ENCODE measurements at regions not wholly inside any gene's neighbourhood (a gene's known extent, or its start where the extent isn't known, plus 50 kb on each side); places are given as distances from the start of the nearest gene placed in this dataset.

DNA sequence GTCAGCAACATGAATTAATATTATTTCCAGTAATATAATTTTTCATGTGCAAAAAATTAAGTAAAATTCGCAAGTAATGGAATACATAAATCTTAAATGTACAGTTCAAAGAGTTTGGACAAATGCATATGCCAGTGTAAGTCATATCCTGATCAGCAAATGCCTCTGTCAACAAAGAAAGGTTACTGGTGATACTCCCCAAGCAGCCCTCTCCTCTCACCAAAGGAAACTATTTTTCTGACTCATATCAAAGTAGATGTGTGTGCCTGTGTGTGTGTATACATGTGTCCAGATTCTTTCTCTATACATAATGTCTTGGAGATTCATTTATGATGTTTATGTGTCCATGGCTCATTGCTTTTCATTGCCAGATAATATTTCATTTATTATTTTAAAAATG, 1035.0 kb downstream of the SLC16A7 start:
- WGBS (ENCODE audit: insufficient coverage, low coverage, missing lambda C conversion rate): 0% methylated on average over 1 of the region's 1 CpG
- POLR2A ChIA-PET: no interaction called here
- no peak for TF ChIP-seq C11orf30 (IDR thresholded peaks at IDR 0.05; ENCODE audit: low read depth)
- TF ChIP-seq, protein P1, sequence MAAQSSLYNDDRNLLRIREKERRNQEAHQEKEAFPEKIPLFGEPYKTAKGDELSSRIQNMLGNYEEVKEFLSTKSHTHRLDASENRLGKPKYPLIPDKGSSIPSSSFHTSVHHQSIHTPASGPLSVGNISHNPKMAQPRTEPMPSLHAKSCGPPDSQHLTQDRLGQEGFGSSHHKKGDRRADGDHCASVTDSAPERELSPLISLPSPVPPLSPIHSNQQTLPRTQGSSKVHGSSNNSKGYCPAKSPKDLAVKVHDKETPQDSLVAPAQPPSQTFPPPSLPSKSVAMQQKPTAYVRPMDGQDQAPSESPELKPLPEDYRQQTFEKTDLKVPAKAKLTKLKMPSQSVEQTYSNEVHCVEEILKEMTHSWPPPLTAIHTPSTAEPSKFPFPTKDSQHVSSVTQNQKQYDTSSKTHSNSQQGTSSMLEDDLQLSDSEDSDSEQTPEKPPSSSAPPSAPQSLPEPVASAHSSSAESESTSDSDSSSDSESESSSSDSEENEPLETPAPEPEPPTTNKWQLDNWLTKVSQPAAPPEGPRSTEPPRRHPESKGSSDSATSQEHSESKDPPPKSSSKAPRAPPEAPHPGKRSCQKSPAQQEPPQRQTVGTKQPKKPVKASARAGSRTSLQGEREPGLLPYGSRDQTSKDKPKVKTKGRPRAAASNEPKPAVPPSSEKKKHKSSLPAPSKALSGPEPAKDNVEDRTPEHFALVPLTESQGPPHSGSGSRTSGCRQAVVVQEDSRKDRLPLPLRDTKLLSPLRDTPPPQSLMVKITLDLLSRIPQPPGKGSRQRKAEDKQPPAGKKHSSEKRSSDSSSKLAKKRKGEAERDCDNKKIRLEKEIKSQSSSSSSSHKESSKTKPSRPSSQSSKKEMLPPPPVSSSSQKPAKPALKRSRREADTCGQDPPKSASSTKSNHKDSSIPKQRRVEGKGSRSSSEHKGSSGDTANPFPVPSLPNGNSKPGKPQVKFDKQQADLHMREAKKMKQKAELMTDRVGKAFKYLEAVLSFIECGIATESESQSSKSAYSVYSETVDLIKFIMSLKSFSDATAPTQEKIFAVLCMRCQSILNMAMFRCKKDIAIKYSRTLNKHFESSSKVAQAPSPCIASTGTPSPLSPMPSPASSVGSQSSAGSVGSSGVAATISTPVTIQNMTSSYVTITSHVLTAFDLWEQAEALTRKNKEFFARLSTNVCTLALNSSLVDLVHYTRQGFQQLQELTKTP (IDR thresholded peaks at IDR 0.05; ENCODE audit: low read depth in 1 of 2, partially characterized antibody in 2 of 2): no peak
- TF ChIP-seq, protein P2, sequence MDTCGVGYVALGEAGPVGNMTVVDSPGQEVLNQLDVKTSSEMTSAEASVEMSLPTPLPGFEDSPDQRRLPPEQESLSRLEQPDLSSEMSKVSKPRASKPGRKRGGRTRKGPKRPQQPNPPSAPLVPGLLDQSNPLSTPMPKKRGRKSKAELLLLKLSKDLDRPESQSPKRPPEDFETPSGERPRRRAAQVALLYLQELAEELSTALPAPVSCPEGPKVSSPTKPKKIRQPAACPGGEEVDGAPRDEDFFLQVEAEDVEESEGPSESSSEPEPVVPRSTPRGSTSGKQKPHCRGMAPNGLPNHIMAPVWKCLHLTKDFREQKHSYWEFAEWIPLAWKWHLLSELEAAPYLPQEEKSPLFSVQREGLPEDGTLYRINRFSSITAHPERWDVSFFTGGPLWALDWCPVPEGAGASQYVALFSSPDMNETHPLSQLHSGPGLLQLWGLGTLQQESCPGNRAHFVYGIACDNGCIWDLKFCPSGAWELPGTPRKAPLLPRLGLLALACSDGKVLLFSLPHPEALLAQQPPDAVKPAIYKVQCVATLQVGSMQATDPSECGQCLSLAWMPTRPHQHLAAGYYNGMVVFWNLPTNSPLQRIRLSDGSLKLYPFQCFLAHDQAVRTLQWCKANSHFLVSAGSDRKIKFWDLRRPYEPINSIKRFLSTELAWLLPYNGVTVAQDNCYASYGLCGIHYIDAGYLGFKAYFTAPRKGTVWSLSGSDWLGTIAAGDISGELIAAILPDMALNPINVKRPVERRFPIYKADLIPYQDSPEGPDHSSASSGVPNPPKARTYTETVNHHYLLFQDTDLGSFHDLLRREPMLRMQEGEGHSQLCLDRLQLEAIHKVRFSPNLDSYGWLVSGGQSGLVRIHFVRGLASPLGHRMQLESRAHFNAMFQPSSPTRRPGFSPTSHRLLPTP (IDR thresholded peaks at IDR 0.05; ENCODE audit: borderline replicate concordance, extremely low read depth, insufficient read length): no peak
- no peak for TF ChIP-seq ZNF696 (CRISPR knock-in tag; conservative IDR thresholded peaks at IDR 0.05)
- TF ChIP-seq, protein P3, sequence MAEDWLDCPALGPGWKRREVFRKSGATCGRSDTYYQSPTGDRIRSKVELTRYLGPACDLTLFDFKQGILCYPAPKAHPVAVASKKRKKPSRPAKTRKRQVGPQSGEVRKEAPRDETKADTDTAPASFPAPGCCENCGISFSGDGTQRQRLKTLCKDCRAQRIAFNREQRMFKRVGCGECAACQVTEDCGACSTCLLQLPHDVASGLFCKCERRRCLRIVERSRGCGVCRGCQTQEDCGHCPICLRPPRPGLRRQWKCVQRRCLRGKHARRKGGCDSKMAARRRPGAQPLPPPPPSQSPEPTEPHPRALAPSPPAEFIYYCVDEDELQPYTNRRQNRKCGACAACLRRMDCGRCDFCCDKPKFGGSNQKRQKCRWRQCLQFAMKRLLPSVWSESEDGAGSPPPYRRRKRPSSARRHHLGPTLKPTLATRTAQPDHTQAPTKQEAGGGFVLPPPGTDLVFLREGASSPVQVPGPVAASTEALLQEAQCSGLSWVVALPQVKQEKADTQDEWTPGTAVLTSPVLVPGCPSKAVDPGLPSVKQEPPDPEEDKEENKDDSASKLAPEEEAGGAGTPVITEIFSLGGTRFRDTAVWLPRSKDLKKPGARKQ (CRISPR knock-in tag; IDR thresholded peaks at IDR 0.05): no peak
- TF ChIP-seq ZNF695 (CRISPR knock-in tag; IDR thresholded peaks at IDR 0.05): no peak
- TF ChIP-seq, protein P4, sequence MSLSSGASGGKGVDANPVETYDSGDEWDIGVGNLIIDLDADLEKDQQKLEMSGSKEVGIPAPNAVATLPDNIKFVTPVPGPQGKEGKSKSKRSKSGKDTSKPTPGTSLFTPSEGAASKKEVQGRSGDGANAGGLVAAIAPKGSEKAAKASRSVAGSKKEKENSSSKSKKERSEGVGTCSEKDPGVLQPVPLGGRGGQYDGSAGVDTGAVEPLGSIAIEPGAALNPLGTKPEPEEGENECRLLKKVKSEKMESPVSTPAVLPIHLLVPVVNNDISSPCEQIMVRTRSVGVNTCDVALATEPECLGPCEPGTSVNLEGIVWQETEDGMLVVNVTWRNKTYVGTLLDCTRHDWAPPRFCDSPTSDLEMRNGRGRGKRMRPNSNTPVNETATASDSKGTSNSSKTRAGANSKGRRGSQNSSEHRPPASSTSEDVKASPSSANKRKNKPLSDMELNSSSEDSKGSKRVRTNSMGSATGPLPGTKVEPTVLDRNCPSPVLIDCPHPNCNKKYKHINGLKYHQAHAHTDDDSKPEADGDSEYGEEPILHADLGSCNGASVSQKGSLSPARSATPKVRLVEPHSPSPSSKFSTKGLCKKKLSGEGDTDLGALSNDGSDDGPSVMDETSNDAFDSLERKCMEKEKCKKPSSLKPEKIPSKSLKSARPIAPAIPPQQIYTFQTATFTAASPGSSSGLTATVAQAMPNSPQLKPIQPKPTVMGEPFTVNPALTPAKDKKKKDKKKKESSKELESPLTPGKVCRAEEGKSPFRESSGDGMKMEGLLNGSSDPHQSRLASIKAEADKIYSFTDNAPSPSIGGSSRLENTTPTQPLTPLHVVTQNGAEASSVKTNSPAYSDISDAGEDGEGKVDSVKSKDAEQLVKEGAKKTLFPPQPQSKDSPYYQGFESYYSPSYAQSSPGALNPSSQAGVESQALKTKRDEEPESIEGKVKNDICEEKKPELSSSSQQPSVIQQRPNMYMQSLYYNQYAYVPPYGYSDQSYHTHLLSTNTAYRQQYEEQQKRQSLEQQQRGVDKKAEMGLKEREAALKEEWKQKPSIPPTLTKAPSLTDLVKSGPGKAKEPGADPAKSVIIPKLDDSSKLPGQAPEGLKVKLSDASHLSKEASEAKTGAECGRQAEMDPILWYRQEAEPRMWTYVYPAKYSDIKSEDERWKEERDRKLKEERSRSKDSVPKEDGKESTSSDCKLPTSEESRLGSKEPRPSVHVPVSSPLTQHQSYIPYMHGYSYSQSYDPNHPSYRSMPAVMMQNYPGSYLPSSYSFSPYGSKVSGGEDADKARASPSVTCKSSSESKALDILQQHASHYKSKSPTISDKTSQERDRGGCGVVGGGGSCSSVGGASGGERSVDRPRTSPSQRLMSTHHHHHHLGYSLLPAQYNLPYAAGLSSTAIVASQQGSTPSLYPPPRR (CRISPR knock-in tag; IDR thresholded peaks at IDR 0.05; ENCODE audit: borderline replicate concordance): no peak
- no peak for TF ChIP-seq BDP1 (IDR thresholded peaks at IDR 0.05; ENCODE audit: insufficient read depth, insufficient read length)

More for the DNA sequence above, 1035.0 kb downstream of the SLC16A7 start:
- in situ Hi-C loops (cut with MboI): no loop called here
- no peak overlapping the region for H3K27ac ChIP-seq (ENCODE audit: extremely low read depth, low read depth, low read length)
- H3K4me2 ChIP-seq (ENCODE audit: insufficient read depth, low read length): no peak overlapping the region
- FAIRE-seq (no peak), DNase-seq (ENCODE audit: extremely low read depth in 1 of 4, low spot score in 3 of 4) (no peak), ATAC-seq (no peak)
- H2AFZ ChIP-seq (ENCODE audit: low read depth, low read length): no peak overlapping the region
- H4K20me1 ChIP-seq (replicated peaks; ENCODE audit: control insufficient read depth, insufficient read depth, low read length): no peaks in the 10 kb centered on the region
- H3K36me3 ChIP-seq (ENCODE audit: control insufficient read depth, insufficient read depth, low read length): no peaks in the 10 kb centered on the region
- no peaks in the 10 kb centered on the region for H3K27me3 ChIP-seq (ENCODE audit: control insufficient read depth in 2 of 2, insufficient read depth in 2 of 2, low read length in 2 of 2)
- H3K4me3 ChIP-seq: no peak overlapping the region
- H3K79me2 ChIP-seq (ENCODE audit: control insufficient read depth, insufficient read depth, low read length): no peaks in the 10 kb centered on the region
- no peaks in the 10 kb centered on the region for H3K9me1 ChIP-seq (ENCODE audit: control insufficient read depth, insufficient read depth, low read length)
- intact Hi-C loops (cut with micrococcal nuclease): no loop called here
- H3K9ac ChIP-seq (ENCODE audit: insufficient read depth in 1 of 2, low read depth in 2 of 2, low read length in 2 of 2): no peak overlapping the region
- BruUV-seq (replicated peaks): no TSS peak
- no peaks in the 10 kb centered on the region for H3K9me3 ChIP-seq (replicated peaks; ENCODE audit: control insufficient read depth, insufficient read depth, low read depth, low read length)
- CTCF ChIA-PET (ENCODE audit: low intra/inter-chr PET ratio): no interaction called here
- H3K4me1 ChIP-seq (replicated peaks in 1 of 2; ENCODE audit: control insufficient read depth in 2 of 2, insufficient read depth in 2 of 2, low read length in 2 of 2): no peaks in the 10 kb centered on the region

All from K562 (cell line).